ENCODE measurements at regions not wholly inside any gene's neighbourhood (a gene's known extent, or its start where the extent isn't known, plus 50 kb on each side); places are given as distances from the start of the nearest gene placed in this dataset.

DNA sequence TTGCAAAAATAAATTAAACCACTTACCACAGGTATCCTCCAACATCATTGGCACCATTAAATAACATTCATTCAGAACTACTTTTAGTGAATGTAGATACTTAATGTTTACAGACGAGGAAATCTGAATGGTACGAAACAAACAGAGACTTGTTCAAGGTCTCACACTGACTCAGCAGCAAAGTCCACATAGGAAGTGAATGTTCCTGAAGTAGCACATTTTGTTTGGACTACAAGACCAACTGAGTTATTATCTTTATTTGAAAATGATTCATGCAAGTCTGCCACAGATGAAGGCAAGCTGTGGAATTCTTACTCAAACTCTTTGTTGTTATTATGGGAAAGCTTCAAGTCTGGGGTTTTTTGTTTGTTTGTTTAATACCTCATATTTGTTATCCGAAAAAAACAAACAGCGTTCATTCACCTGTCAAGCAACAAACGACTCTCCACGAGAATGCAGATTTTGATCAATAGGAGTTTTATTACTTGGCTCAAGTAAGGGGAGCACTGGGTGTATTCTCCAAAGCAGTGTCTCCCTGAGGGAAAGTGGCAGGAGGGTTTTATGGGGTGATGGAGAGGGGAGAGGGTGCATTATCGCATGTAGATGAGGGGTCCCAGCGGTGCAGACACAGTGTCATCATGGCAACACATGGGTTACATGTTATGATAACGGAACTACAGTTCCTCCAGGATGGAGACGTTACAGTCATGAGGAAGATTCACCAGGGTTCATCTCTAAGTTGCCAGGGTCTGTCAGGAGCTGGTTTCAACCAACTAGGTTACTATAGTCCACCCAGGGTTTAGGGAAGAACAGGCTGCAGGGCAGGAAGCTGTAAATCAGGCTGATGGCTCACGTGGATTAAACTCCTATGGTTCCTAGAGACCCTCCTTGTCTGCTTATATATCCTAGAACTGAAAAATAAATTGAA, 147.7 kb upstream of the AKR1E2 start:
- TF ChIP-seq CTCF (IDR thresholded peaks at IDR 0.05) (no peak), POLR2AphosphoS5 (IDR thresholded peaks at IDR 0.05; ENCODE audit: low read depth, low read length) (peak; percentile 78)

Data from Panc1 (cell line).